ENCODE measurements at regions not wholly inside any gene's neighbourhood (a gene's known extent, or its start where the extent isn't known, plus 50 kb on each side); places are given as distances from the start of the nearest gene placed in this dataset.
A peak's percentile ranks its signal among the peaks of the same experiment; 100 is the strongest.

DNA sequence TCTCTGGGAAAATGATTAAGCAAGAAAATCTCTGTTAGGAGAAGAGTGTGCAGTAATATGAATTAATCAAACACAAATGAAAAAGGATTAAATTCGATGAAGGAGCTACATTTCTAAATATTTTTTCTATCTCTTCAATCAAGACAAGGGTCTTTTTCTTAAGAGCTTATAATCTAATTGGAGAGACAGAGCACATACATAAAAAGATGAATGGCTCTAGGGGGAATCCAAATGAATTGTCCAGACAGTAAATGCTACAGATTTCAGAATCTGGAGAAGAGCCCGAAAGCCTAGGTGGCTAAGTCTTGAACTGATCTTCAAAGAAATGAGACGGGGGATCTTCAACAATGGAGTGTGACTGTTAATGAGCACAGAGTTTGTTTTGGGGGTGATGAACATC, 723.6 kb downstream of the UTRN start:
- no peak for DNase-seq

- DNase-seq: no peak
Observed at GRCh38 chr6:145009711-145010110, 724.6 kb downstream of the UTRN start.

GRCh38 chr6:145012039-145012662, 723.2 kb downstream of the EPM2A start:
- DNase-seq: no peak

DNA sequence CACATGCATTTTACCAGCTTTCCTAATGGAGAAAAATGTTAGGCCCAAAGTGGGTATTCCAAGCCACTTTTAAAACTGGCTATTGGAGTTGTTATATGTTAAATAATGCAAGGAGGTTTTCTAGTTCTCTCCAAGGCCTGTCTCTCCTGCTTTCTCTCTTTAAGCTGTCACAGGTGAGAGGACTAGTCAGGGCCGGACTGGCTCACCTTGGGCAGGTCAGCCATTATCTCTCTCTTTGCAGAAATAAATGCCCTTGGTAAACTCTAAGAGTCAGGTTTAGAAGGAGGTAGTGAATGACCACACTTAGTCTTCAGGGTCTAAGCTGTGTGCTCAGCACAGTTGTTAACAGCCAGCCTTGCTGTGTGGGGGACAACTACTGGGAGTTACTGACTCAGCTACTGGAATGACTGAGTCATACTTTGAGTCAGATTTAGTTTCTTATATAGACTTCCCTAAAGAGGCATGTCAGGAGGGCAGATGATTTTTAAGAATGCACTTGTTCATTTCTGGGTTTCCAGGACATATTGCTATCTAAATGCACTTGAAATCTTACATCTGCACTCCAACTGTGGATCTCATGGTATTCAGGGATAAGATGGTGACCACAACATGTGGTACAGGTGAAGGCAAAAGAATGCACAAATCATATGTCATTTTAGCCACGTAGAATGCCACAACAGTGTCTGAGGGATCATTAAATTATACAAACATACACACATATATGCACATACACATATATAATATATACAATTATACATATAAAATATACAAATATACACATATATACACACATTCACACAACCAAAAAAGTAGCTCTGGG, 719.4 kb downstream of the EPM2A start:
- no peak for DNase-seq

DNA sequence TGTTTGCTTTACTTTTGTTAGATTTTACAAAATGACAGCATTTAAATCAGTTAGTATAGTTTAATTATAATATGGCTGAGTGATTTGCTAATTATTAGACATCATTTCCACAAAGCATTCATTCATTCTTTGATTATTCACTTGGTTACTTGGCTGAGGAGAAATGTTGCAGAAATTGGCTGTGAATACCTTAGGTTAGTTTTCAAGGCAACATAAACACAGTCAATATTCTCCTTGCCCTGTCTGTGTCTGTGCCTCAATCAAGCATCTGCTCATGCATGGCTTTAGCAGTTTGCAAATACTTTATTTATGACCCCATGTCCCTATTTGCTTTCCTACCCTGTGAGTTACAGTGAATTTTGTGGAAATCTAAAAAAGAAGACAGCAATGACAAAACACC, 718.3 kb downstream of the EPM2A start:
- DNase-seq: no peak

DNA sequence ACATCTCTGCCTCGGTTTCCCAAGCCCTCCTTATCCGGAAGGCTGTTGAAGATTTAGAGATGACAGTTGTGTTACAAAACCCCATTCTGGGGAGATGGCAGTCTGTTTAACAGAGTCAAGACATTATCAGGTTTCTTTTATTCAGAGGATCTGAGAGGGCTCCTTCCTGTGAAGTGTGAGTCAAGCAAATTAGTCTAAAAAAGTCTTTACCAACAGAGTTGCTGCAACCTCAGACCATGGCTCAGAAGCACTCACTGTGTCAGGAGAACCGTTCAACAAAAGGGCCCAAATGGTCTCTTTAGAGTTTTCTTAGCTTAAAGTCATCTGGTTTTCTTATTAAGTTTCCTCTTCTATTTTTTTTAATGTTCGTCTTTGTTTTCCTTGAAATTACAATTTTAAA, 717.8 kb downstream of the EPM2A start:
- DNase-seq: no peak

- DNase-seq: no peak
Observed at GRCh38 chr6:145018027-145018426, 717.3 kb downstream of the EPM2A start.

GRCh38 chr6:145020114-145020513, 715.2 kb downstream of the EPM2A start:
- no peak for DNase-seq

GRCh38 chr6:145020543-145020942, 714.8 kb downstream of the EPM2A start:
- DNase-seq: no peak

DNA sequence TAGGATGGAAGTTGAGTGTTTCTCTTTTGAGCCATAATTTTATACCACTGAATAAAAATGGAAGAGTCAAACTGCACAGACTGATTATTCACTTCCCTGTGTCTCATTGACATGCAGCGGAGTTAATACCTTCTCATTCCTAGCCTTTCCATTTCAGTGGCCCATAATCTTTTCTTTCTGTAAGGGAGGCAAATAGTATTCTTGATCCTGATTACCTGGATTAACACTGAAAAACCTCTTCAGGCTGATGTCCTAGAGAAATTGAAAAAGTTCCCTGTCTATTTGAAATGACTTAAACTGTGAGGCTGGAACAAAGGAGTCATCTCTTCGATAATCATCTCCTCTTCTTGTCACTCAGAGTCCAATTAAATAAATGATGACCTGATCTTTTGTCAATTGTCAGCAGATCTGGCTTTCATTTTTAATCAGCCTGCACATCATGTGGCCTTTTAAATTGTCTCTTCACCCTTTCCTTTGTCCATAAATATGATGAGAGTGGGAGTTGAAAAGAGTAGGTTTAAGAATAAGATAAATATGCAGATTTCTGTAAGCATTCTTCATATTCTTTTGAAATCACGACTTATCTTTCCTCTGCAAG, 713.0 kb downstream of the EPM2A start:
- DNase-seq: no peak

GRCh38 chr6:145023116-145023726, 712.1 kb downstream of the EPM2A start:
- DNase-seq: no peak

- peak; percentile 65 for DNase-seq
Observed at GRCh38 chr6:145025488-145025887, 709.8 kb downstream of the EPM2A start.

GRCh38 chr6:145026267-145026679, 709.0 kb downstream of the EPM2A start:
- DNase-seq: no peak

DNA sequence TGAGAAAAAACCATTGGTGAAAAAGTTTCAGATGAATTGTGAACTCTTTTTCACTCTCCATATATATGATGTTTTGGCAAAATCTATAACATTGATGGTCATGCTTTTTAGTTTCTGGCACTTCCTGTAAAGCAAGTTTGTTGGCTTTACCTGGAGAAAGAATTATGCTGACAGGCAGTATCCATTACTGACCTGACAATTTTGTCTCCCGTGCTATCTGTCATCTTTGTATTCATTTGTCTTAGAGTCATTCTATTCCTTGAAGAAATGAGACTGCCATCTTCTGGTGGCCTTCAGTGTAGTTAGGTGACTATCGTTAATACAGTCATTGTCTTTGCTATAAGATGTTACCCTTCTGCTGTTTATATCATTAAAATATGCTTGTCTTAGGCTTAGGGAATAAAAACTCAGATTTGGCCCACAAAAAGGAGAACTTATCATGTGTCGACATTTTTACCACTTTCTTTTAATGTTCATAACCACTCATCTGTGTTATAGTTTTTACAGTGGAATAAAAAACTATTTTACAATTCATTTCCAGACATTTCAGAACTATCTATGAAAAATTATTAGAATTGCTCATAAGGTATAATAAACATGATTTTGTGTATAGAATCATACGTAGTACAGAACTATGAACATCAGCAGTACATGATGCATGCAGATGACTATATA, 707.0 kb downstream of the EPM2A start:
- peak; percentile 15 for DNase-seq

DNA sequence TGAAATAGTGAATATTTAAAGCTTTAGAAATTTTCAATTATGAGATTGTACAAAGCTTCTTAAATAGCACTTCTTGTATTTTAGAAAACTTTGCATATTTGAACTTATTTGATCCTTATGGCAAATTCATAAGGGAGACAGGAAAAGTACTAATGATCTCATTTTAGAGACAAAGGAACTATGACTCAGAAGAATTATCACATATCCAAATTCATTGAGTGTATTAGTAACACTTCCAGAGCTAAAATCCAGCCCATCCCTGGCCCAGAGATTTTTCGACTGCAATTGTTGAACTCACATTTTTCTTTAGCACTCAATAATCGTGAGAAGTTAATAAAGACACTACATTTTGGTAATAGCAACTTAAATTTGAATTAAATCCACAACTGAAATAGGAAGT, 704.3 kb downstream of the EPM2A start:
- DNase-seq: no peak

DNA sequence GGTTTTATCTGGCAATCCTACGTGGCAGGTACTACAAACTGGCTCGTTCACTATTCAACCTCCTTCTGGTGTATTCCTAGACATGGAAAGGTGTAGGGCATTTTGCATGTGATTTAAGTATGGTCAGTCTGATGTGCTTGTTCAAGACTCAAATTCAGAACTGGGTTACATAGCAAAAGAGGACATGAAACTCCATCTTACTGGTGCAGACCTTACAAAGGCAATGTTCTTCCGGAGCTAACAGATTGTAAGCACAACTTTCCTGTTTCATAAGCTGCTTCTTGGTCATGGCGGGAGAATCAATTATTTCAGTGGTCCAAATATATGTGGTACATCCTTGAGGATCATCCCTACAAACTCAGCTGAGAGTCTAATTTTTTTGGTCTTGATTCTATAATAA, 703.4 kb downstream of the EPM2A start:
- no peak for DNase-seq

DNA sequence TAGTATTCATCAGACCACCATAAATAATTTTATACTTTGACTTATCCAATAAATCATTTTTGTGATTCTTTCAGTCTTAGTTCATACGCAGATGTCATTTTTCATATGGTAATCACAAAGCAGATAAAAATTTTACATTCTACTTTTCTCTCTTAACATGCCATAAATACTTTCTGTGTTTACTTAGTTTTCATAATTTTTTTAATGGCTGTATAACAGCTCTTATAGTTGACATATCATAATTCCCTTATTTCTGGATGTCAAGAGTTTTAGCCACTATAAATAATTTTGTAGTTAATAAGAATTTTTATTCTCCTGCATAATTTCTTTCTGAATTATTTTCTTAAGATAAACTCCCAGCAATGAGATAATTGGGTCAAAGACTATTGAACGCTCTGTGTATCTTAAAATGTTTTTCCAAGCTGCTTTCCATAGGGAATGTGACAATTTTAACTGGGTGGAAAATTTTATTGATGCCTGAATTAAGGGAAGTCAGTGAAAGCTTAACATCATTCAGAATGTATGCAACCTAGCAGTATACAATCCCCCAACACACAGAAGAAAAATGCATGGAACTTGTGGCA, 702.7 kb downstream of the EPM2A start:
- DNase-seq: no peak

DNA sequence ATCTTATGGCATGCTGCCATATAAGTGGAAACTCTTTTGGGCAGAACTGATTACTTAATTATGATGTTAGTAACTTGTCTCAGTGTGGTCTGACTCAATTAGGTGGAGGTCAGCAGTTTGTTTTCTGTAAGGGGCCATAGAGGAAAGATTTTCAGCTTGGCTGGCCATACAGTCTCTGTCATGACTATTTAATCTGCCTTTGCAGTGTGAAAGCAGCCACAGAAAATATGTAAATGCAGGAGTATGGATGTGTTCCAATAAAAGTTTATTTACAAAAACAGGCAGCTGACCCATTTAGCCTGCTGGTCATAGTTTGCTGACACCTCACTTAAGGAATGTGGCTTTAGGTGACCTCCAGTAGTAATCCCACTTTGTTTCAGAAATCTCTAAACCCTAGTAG, 700.7 kb downstream of the EPM2A start:
- no peak for DNase-seq

DNA sequence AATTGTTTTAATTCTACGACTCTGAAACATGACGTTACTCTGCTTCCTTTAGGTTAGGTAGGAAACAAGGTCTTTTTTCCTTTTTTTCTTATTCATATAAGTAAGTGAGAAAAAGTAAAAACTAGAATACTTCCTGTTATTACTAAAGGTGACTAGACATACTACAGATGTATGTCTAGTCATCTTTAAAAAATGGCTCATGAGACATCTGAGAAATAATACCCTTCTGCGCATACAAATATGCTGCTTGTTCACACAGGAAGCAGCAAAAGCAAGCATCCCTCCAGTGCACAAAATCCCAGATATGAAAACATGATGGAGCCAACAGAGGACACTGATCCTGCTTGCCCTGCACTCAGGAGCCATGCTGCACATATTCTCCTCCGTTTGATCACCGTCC, 699.1 kb downstream of the EPM2A start:
- DNase-seq: no peak

GRCh38 chr6:145036848-145037567, 698.3 kb downstream of the EPM2A start:
- DNase-seq: peak; percentile 8

GRCh38 chr6:145042559-145042958, 692.8 kb downstream of the EPM2A start:
- no peak for DNase-seq

DNA sequence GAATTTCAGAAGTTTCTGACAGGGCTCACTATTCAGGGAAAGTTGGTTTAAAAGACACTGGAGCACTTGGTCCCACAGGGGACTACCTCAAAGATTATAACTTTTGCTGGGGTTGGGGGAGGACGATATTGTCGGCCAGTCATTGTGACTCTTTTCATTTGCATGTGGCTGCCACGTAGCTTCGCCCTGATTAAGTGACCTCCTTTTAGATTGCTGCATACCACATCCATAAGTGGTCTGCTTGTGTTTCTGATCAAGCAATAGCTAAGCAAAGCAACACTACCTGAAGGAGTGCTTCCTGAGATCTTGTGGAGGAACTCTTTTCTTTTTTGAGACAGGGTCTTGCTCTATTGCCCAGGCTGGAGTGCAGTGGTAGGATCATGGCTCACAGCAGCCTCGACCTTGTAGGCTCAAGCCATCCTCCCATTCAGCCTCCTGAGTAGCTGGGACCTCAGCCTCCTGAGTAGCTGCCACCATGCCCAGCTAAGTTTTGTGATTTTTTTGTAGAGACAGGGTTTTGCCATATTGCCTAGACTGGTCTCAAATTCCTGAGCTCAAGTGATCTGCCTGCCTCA, 691.3 kb downstream of the EPM2A start:
- no peak for DNase-seq
